NCI-H2196 (cell line): ENCODE measurements at regions not wholly inside any gene's neighbourhood (a gene's known extent, or its start where the extent isn't known, plus 50 kb on each side); places are given as distances from the start of the nearest gene placed in this dataset.

Source experiments
- DNase-seq: peaks from one replicate; lab custom pipeline; 2025; ENCODE audit not compliant: unreplicated experiment; lab: John Stamatoyannopoulos, UW

- DNase-seq: no peak
These were observed 131.3 kb upstream of the ABCA1 start for GRCh38 chr9:105059252-105059651.

- no peak for DNase-seq
These were observed 134.4 kb upstream of the ABCA1 start for GRCh38 chr9:105062222-105062855.

- DNase-seq: peak; percentile 90
These were observed 136.5 kb upstream of the ABCA1 start for GRCh38 chr9:105064248-105065097.

- no peak for DNase-seq
These were observed 137.4 kb upstream of the ABCA1 start for GRCh38 chr9:105065098-105066088.

- no peak for DNase-seq
These were observed 138.4 kb upstream of the ABCA1 start for GRCh38 chr9:105066275-105066865.

- no peak for DNase-seq
These were observed 140.1 kb upstream of the ABCA1 start for GRCh38 chr9:105067895-105068580.

GRCh38 chr9:105069285-105069684, 141.3 kb upstream of the ABCA1 start:
- DNase-seq: no peak

- no peak for DNase-seq
These were observed 141.7 kb upstream of the ABCA1 start for GRCh38 chr9:105069696-105070095.

GRCh38 chr9:105070176-105070575, 142.2 kb upstream of the ABCA1 start:
- DNase-seq: no peak

- DNase-seq: no peak
These were observed 144.5 kb upstream of the ABCA1 start for GRCh38 chr9:105072476-105072875.

GRCh38 chr9:105073147-105073546, 145.2 kb upstream of the ABCA1 start:
- DNase-seq: no peak

GRCh38 chr9:105074491-105074890, 146.5 kb upstream of the ABCA1 start:
- DNase-seq: no peak

- no peak for DNase-seq
These were observed 148.8 kb upstream of the ABCA1 start for GRCh38 chr9:105076729-105077128.

GRCh38 chr9:105079457-105079856, 151.5 kb upstream of the ABCA1 start:
- no peak for DNase-seq

- no peak for DNase-seq
These were observed 154.9 kb upstream of the ABCA1 start for GRCh38 chr9:105082843-105083242.

- DNase-seq: no peak
These were observed 155.3 kb upstream of the ABCA1 start for GRCh38 chr9:105083256-105083655.

- no peak for DNase-seq
These were observed 156.2 kb upstream of the SLC44A1 start for GRCh38 chr9:105087910-105088898.

GRCh38 chr9:105089874-105090273, 154.6 kb upstream of the SLC44A1 start:
- no peak for DNase-seq

GRCh38 chr9:105091004-105091640, 153.3 kb upstream of the SLC44A1 start:
- DNase-seq: no peak
